ENCODE measurements at regions not wholly inside any gene's neighbourhood (a gene's known extent, or its start where the extent isn't known, plus 50 kb on each side); places are given as distances from the start of the nearest gene placed in this dataset.

GRCh38 chr1:218711884-218712674, 366.9 kb downstream of the TGFB2 start:
- TF ChIP-seq CTCF (conservative IDR thresholded peaks at IDR 0.05; ENCODE audit: low read length) = no peak
- TF ChIP-seq EZH2phosphoT487 (IDR thresholded peaks at IDR 0.05; ENCODE audit: borderline replicate concordance, low read depth, low read length) = no peak

Measured in OCI-LY7 (cell line).